ENCODE measurements at regions not wholly inside any gene's neighbourhood (a gene's known extent, or its start where the extent isn't known, plus 50 kb on each side); places are given as distances from the start of the nearest gene placed in this dataset.

DNA sequence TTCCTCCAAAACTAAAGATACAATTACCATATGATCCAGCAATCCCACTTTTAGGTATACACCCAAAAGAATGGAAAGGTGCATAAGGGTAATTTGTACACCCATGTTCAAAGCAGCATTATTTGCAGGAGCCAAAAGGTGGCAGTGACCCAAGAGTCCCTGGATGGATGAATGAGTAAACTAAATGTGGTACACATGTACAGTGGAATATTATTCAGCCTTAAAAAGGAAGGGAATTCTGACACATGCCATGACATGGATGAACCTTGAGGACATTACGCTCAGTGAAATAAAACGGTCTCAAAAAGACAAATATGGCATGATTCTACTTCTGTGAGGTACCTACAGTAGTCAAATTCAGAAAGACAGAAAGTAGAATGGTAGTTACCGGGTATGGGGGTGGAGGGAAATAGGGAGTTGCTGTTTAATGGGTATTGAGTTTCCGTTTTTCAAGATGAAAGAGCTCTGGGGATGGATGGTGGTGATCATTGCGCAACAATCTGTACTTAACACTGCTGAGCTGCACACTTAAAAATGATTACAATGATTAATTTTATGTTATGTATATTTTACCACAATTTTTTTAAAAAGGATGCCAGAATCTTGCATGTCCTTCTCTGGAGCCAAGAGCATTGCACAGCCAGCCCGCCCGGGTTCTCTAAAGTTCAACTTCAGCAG, 518.9 kb upstream of the JARID2 start:
- DNase-seq (ENCODE audit: extremely low spot score, insufficient read length, low read depth) (no peak), FAIRE-seq (no peak)

DNA sequence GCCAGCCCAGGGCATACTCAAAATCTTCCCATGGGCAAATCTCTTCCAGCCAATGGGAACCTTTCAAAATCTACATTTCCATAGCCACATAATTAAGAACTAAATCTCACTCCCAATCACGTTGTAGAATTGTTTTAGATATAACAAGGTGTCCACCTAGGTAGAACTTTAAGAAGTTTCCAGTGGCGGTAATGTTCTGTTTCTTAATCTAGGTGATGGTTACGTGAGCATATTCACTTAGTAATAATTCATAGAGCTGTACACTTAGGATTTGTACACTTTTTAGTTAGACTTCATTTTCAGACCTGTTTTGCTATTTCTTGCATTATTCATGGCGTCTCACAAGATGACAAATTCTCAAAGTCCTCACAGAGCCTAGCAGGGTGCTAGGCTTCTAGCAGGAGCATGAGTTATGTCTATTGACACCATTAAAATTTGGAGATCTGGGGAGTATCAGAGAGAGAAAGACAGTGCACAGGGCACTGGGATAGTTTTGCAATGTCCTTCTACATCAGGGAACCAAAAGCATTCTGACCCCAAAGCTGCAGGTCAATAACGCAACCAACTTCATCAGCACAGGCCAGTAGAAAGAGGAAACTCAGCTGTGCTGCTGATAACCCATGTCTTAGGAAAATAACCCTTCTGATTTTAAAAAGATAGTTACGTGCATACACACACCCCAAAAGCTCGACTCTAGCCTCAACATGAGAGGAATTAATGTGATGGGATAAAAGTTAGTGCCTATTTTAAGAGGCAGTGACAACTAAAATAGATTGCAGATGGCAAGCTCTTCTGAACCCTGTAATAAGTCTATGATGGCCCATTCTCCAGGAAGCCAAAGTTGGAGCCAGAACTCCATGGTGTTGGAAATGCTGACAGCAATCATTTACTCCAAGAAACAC, 518.1 kb upstream of the JARID2 start:
- DNase-seq (ENCODE audit: extremely low spot score, insufficient read length, low read depth), result no peak
- FAIRE-seq, result no peak

DNA sequence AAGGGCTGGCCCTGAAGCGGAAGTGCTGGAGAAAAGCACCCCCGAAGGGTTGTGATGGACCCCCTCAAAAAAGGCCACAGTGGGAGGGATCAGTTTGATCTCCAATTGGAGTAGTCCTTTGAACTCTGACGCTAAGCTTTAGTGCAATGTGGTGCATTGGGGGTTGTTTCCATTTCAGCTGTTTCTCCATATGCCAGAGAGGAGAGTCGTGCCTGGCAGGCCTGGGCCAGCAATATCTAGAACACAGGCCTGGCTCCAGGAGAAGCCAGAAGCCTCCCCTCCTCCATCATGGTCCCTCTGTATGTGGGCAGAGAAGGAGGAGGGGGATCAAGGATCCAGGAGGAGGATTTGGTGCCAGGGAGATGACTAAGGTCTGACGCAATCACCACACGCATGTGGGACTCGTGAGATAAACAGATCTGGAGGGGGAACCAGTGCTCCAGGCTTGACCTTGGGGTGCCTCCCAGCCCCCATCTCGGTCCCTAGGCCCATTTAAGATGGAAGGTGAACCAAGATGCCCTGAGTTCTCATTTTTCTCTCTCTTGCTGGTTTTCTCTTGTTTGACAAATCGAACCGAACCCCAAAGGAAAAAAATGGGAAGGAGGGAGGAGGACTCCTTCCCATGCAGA, 517.4 kb upstream of the JARID2 start:
- FAIRE-seq (no peak), DNase-seq (ENCODE audit: extremely low spot score, insufficient read length, low read depth) (no peak)

DNA sequence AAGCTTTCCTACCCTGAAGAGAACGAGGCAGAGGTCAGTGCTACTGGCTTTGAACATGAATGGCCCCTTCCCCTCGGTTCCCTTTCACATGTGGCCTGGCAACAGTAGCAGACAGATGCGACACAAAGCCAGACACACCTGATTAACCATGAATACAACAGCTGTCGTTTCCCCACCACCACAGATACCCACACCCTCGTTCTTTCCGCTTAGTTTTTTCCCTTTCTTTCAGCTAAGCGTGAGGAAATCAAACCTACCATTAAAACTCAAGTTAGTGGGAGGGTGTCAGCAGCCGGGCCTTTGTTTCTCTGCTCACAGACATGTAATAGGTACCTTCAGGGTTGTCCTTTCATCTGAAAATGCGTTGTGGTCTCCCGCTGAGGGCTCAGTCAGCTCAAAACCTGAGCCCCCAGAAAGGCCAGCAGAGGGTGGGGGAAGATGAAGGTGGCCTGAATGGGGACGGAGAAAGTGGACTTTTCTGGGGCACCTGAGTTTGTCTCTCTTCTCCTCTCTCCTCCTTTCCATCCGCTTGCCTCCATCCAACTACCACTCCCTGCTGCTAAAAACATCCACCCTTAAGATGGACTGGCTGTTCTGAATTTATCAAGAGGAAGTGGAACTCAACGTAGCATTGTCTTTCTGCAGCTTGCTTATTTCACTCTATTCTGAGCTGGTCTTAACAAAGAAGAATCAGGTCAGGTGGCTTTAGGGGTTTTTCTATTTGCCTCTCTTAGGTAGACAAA, 516.6 kb upstream of the JARID2 start:
- DNase-seq (ENCODE audit: extremely low spot score, insufficient read length, low read depth) (no peak), FAIRE-seq (no peak)

DNA sequence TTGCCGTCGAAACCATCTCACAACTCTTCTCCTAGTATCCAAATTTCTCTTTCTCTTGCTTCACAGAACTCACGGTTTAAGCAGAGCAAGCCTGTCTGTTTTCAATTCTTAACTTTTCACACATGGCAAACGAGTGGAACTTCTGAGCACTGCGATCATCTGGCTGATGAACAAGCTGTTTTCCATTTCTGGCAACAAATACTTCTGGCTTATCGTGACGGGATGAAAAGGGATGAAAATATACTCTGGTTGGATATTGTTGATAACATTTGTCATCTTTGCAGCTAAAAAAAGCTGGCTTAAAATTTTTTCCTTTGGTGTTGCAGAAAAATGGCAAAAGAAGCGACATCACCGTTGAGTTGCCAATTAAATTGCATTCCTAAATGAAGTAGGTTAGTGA, 515.2 kb upstream of the JARID2 start:
- DNase-seq (ENCODE audit: extremely low spot score, insufficient read length, low read depth), result no peak

DNA sequence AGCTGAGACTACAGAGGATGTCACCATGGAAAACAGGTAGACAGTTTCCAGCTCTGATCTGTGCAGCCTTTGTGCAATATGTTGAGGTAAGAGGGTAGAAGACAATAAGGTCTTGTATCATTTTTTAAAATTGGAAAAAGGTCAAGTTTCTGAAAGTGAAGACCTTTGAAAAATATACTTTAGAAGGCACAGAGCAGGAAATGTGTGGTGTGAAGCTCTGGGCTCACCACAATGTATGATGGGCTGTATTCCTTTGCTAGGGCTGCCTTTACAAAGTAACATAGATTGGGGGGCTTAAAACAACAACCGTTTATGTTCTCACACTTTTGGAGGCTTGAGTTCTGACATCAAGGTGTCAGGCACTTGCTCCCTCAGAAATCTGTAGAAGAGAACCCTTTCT, 514.3 kb upstream of the JARID2 start:
- no peak for FAIRE-seq
- DNase-seq (ENCODE audit: extremely low spot score, insufficient read length, low read depth), result no peak

More for the DNA sequence above, 515.2 kb upstream of the JARID2 start:
- no peak for FAIRE-seq

DNA sequence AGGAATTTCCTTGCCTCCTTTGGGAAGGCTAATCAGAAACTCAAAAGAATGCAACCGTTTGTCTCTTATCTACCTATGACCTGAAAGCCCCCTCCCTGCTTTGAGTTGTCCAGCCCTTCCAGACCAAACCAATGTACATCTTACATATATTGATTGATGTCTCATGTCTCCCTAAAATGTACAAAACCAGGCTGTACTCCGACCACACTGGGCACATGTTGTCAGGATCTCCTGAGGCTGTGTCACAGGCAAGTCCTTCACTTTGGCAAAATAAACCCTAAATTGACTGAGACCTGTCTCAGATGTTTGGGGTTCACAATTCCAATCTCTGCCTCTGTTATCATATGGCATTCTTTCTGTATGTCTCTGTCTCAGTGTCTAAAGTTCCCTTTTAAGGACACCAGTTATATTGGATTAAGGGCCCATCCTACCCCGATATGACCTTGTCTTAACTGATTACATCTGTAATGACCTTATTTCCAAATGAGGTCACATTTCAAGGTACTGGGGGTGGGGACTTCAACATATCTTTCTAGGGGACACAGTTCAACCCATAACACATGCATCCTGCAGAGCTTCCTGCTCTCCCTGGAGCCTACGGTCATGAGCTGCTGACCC, 513.5 kb upstream of the JARID2 start:
- FAIRE-seq (no peak), DNase-seq (ENCODE audit: extremely low spot score, insufficient read length, low read depth) (no peak)

DNA sequence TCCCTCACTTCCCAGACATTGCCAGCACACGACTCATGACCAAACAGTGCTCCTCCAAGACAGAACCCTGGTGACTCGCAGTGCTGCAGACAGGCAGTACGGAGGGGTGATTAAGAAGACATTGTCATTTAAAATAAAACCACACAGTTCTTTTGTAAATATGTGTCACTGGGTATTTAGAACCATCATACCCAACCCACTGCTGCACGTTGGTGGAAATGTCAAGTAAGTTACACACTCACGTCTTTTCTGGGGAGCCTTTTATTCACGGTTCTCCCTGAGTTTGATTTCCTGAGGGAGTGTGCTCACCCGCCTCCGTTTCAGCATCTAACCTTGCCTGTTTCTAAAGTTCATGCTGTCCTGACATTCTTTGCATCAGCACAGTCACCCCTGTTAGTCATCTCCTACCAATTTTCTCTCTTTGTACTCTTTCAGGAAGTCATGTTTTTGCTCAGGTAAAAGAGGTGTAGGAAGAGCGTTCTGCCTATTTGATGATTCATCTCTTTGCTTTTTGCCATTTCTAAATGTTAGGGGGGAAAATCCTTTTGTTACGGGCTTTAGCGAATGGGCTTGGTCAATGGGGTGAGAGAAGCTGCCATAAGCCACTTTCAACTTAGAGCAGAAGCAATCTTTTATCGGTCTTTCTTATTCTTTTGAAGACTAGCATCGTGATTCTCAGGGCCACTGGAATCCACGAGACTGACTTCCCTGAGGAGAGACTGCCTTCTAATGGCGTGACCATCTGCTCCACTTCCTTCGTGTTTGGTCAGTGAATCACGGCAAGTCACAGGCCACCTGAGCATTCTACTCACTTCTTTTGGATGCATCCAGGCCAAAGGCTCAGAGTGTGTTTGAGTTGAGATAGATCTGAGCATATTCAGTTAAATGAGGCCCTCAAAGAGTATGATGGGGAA, 512.8 kb upstream of the JARID2 start:
- no peak for FAIRE-seq

DNA sequence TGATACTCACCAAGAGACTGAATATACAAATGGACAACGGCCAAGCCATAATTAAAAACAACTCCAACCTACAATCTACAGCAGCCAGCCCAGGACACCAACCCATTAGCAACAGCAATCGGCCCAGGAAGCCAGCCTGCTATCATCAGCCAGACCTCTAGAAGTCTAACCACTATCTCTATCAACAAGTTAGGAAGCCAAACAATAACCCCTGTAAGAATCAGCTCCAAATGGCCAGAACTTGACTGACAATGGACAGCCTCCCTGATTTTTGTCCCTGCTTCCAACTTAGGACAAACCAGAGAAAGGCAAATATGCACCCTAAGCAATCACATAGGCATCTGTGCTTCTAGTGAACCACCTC, 511.8 kb upstream of the JARID2 start:
- FAIRE-seq (no peak), DNase-seq (ENCODE audit: extremely low spot score, insufficient read length, low read depth) (no peak)

More for the DNA sequence above, 512.8 kb upstream of the JARID2 start:
- no peak for DNase-seq (ENCODE audit: extremely low spot score, insufficient read length, low read depth)

DNA sequence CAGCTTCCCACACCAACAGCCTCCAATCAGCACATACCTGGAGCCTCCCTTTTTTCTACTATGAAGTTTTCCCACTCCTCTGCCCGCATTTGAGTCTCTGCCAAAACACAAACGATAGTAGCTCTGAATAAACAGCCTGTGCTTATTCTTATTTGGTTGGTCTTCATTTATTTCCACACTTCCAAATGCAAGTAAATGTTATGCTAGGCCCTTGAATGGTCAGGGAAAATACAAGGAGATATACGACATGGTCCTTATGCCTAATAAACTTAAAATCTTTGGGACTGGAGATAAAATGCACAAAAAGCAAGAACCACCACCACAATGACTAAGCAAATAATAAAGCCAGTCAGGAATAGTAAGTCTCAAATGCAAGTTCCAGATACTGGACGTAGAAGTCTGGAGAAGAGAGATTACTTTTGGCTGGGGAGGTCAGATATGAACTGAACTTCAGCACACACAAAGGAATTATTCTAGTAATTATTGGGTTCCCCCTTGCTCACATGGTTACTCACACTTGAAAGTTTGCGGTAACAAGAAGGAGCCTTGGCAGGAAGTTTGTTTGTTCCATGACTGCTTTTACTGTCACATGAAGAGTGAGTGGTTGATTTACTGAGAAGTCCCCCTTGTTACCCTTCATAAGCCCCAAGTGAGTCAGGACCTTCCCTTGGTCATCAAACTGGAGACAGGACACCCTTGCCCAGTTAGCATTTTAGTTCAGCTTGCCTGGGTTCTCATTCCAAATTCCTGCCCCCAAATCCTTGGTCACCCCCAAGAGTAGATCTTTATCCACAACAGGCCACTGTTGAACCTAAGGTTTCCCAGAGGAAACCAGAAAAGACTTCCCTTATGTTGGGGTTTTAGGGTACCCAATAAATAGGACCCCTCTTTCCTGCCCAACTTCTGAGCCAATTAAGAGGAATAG, 511.2 kb upstream of the JARID2 start:
- FAIRE-seq (peak; percentile 87), DNase-seq (ENCODE audit: extremely low spot score, insufficient read length, low read depth) (no peak)

DNA sequence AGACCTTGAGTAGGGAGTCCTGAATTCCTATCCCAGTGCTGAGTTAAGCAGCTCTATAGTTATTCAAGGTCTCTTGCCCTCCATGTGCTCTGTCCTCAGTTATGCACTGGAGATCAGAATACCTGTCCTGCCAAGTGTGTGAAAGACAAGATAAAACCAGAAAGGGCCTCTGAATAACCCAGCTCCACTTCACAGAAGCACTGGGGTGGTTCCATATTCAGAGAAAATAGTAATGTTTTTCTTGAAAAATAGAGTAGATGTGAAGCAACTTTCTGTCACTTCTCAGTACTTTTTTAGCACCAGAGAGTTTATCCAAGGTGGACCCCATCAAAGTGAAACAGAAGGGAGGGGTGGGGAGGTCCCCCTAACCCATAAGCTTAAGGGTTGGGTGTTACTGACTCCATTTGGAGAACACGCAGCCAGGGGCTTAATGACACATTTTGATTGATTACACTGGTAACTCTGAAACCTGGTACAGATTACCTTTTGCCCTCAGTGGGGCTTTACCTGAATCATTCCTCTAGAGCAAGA, 509.8 kb upstream of the JARID2 start:
- FAIRE-seq (no peak), DNase-seq (ENCODE audit: extremely low spot score, insufficient read length, low read depth) (no peak)

DNA sequence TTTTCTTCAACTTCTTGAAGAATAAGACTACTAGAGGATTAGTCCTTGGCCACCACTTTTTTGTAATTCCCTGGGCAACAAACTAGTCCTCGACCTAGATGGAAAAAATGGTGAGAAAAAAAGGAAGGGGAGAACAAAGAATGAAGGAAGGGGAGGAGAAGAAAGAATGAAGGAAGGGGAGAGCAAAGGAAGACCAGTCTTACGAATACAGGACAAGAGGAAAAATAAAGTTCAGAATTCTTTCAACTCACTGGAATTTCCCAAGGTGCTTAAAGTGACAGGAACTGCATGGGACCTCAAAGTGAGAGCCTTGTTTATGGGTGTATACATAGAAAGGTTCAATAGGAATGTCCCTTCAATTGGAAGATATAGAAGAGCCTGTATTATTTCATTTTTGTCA, 509.3 kb upstream of the JARID2 start:
- DNase-seq (ENCODE audit: extremely low spot score, insufficient read length, low read depth) (no peak), FAIRE-seq (no peak)

DNA sequence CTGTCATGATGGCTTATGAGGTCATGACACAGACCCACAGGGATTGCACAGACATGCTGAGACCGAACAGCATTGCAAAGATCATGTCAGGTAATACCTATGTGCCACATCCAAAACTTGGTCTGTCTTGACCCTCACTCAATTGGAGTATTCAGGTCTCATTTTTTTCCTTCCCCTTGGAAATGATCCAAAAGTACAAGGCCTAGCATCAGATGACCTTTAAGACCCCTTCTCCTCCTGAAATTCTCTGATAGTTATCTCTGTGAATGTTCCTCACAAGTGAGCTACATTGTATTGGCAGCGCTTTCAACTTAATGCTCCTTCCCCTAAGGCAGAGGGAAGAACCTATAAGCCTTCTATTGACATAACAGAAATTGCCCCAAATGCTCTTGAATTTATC, 507.4 kb upstream of the JARID2 start:
- FAIRE-seq (no peak), DNase-seq (ENCODE audit: extremely low spot score, insufficient read length, low read depth) (no peak)

DNA sequence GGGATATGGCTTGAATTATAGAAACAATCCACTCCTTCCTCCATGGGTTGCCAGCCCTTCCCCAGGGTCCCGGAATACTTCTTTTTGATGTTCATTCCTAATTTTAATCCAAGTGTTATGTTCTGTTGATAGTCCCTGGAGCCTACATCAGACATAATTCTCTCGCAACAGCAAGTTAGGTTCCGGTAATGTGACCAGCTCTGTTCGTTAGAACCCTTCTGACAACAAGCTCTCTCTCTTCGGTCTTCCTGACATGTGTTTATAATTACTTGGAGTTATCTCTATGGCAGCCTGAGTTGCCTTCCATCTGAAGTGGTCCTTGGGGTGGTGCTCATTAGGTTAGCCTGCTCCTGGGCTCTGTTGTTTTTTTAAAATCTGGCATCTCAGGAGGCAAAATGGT, 506.9 kb upstream of the JARID2 start:
- DNase-seq (ENCODE audit: extremely low spot score, insufficient read length, low read depth) (no peak), FAIRE-seq (no peak)

DNA sequence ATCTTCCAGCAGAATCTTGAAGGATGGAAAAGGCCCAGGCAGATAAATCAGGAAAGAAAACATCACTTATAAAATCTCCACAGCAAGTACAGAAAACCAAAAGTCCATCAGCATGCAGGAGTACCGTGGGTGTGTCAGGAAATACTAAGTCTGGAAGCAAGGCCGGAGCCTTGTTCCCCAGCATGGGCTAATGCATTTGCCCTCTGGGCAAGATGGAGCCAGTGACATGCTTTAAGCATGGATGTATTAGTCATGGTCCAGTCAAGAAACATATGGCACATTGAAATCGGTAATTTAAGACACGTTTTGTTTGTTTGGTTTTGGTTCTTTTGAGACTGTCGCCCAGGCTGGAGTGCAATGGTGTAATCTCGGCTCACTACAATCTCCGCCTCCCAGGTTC, 506.0 kb upstream of the JARID2 start:
- DNase-seq (ENCODE audit: extremely low spot score, insufficient read length, low read depth) (no peak), FAIRE-seq (no peak)

DNA sequence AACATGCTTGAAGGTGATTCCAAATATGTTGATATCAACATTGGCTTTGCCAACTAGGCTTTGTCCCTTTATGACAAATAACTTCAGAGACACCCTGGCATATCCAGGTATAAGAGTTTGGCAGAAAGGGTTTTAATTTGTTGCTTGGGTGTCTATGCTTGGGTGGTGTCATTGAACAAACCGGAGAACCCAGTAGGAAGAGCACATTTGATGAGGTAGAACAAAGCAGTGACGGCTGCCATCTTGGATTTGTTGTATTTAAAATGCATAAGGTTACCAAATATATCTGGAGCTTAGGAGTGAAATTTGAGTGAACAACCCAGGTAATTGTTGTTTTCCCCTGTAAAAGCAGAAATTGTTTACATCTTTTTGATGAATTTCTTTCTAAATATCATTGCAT, 503.7 kb upstream of the JARID2 start:
- DNase-seq (ENCODE audit: extremely low spot score, insufficient read length, low read depth) (no peak), FAIRE-seq (no peak)

DNA sequence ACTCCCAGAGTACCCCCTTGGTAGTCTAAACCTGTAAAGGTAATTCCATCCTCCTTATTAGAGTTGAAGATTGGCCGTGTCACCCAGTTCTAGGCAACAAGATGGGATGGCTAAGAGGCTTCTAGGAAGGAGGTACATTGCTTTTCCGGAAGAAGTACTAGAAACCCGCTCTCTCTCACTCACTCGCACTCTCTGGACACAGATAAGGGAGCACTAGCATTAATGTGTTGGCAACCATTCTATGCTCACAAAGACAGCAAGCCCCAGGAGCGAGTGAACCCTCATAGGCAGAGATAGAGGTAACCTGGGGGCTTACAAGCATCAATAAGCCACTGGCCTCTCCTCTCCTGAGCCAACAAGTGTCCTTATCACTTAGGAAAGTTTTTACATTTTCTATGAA, 503.2 kb upstream of the JARID2 start:
- DNase-seq (ENCODE audit: extremely low spot score, insufficient read length, low read depth) (no peak), FAIRE-seq (no peak)

DNA sequence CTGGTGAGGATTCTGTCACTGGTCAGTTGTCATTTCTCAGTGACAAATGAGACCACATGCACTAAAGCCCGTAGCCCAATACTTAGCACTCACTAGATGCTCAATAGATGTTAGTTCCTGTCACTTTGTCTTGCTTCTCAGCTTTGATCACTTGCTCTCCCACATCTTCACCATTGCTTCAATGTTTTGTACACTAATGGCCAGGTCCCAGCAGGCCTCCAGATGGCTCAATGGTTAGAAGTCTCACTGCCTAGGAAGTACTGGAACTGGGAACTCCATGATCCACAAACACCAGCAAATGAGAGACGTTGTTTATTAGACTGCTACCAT, 502.8 kb upstream of the JARID2 start:
- DNase-seq (ENCODE audit: extremely low spot score, insufficient read length, low read depth) (no peak), FAIRE-seq (no peak)

All from GM18507 (cell line).